K562 (cell line): ENCODE measurements at regions not wholly inside any gene's neighbourhood (a gene's known extent, or its start where the extent isn't known, plus 50 kb on each side); places are given as distances from the start of the nearest gene placed in this dataset.

Experiments
- ATF1 ChIP-seq, 2 experiments: fragments of 450-650 bp in 1 of 2; IDR thresholded peaks; 2 replicates each; pipeline ENCODE4 v1.6.1; 2016; ENCODE audit warnings: missing compliant biosample characterization in 1 of 2, missing genetic modification characterization in 1 of 2
- ATF7 ChIP-seq: fragments of 450-650 bp; IDR thresholded peaks from 2 replicates; pipeline ENCODE4 v1.7.1; 2014; ENCODE audit warnings: mild to moderate bottlenecking, moderate library complexity
- BRD9 ChIP-seq: fragments of 450-650 bp; IDR thresholded peaks from 2 replicates; pipeline ENCODE4 v1.6.1; 2018; ENCODE audit warnings: low read depth; ENCODE audit not compliant: partially characterized antibody
- CHCHD3 ChIP-seq: fragments of 250-450 bp; sonication (Bioruptor Pico); IDR thresholded peaks from 2 replicates; pipeline ENCODE4 v2.1.2; 2022; ENCODE audit warnings: mild to moderate bottlenecking
- GATAD2B ChIP-seq: fragments of 450-650 bp; IDR thresholded peaks from 2 replicates; pipeline ENCODE4 v1.6.1; 2017; ENCODE audit warnings: mild to moderate bottlenecking, borderline replicate concordance
- HDAC1 ChIP-seq, 2 experiments: fragments of 450-650 bp; IDR thresholded peaks; 2 replicates each; pipeline ENCODE4 v1.6.1; 2016 to 2017; ENCODE audit warnings: inconsistent platforms in 1 of 2, mild to moderate bottlenecking in 1 of 2, moderate library complexity in 1 of 2
- HMG20A ChIP-seq: fragments of 450-650 bp; formaldehyde crosslinking; conservative IDR thresholded peaks from 2 replicates; pipeline ENCODE4 v1.4.0; 2020; ENCODE audit warnings: mild to moderate bottlenecking, mixed read lengths
- LARP7 ChIP-seq: fragments of 450-650 bp; IDR thresholded peaks from 2 replicates; pipeline ENCODE4 v1.6.1; 2016
- MTA1 ChIP-seq: fragments of 450-650 bp; IDR thresholded peaks from 2 replicates; pipeline ENCODE4 v1.6.1; 2017; ENCODE audit warnings: borderline replicate concordance
- RFX5 ChIP-seq: IDR thresholded peaks from 2 replicates; pipeline ENCODE4 v1.6.1; 2011; ENCODE audit warnings: low read depth, mild to moderate bottlenecking, improper control_type of control experiment, low read length
- SNIP1 ChIP-seq: fragments of 450-650 bp; IDR thresholded peaks from 2 replicates; pipeline ENCODE4 v1.7.1; 2017; ENCODE audit warnings: low read depth, mild to moderate bottlenecking
- TEAD4 ChIP-seq, 2 experiments: sonication (generic) in 1 of 2; formaldehyde crosslinking in 1 of 2; IDR thresholded peaks; 2 replicates each; pipeline versions ENCODE4 v1.6.1 to v1.8.0; 2012 to 2022; ENCODE audit warnings: borderline replicate concordance in 1 of 2, inconsistent platforms in 1 of 2, low read length in 1 of 2, mild to moderate bottlenecking in 1 of 2, missing genetic modification reagents in 1 of 2
- THRAP3 ChIP-seq: fragments of 450-650 bp; IDR thresholded peaks from 2 replicates; pipeline ENCODE4 v1.6.1; 2016; ENCODE audit warnings: mild to moderate bottlenecking, inconsistent platforms, borderline replicate concordance
- TRIM28 ChIP-seq: fragments of 450-650 bp; IDR thresholded peaks from 2 replicates; pipeline ENCODE4 v1.6.1; 2017
- TSC22D4 ChIP-seq: fragments of 450-650 bp; IDR thresholded peaks from 2 replicates; pipeline ENCODE4 v1.6.1; 2016; ENCODE audit warnings: missing genetic modification characterization, missing biosample characterization, control low read depth
- ZBTB17 ChIP-seq: fragments of 450-650 bp; formaldehyde crosslinking; IDR thresholded peaks from 2 replicates; pipeline ENCODE4 v1.4.0; 2020; ENCODE audit warnings: mild to moderate bottlenecking
- ZNF431 ChIP-seq: sonication (generic); formaldehyde crosslinking; IDR thresholded peaks from 2 replicates; pipeline ENCODE4 v1.8.0; 2022; ENCODE audit warnings: mild to moderate bottlenecking, missing genetic modification reagents
- ZNF444 ChIP-seq: fragments of 250-450 bp; sonication (Bioruptor Pico); IDR thresholded peaks from 2 replicates; pipeline ENCODE4 v1.4.0; 2020; ENCODE audit warnings: mild to moderate bottlenecking, moderate library complexity
- ZNF561 ChIP-seq: fragments of 450-650 bp; formaldehyde crosslinking; conservative IDR thresholded peaks from 2 replicates; pipeline ENCODE4 v1.4.0; 2020; ENCODE audit warnings: mild to moderate bottlenecking, moderate library complexity
- TF ChIP-seq, protein P1 (sequence below): fragments of 450-650 bp; IDR thresholded peaks from 2 replicates; pipeline ENCODE4 v1.6.1; 2018; ENCODE audit warnings: mild to moderate bottlenecking, low read depth; ENCODE audit not compliant: partially characterized antibody
- TF ChIP-seq, protein P2 (sequence below), 2 experiments: fragments of 450-650 bp; formaldehyde crosslinking in 1 of 2; IDR thresholded peaks; 2 replicates each; pipeline versions ENCODE4 v1.4.0 to v1.6.1; 2014 to 2020; ENCODE audit warnings: mild to moderate bottlenecking in 2 of 2, borderline replicate concordance in 1 of 2, low read depth in 1 of 2

DNA sequence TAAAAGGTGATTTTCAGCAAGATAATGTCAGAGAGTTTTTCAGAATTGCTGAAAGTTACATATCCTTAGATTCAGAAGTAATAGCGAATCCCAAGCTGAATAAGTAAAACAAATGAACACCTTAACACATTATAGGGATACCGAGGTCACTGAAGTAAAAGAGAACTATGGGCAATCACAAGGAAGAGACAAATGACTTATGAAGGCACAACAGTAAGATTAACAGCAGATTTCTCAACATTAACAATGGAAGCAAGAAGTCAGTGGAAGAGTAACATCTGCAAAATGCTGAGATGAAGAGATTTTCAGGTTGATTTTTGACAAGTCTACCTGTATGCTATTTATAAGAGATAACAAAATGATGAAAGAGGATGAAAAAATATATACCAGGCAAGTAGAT, 86.1 kb upstream of the EZR start (continued):
- TF ChIP-seq ZNF444 (CRISPR knock-in tag) = no peak
- no peak for TF ChIP-seq TSC22D4 (tag)
- TF ChIP-seq TEAD4 (IDR thresholded peaks at IDR 0.05; ENCODE audit: low read length) = peak; percentile 42; the same call in 1 of the 2 replicates
- TF ChIP-seq TEAD4 (CRISPR knock-in tag; IDR thresholded peaks at IDR 0.05; ENCODE audit: borderline replicate concordance) = no peak
- 0 out of 2 replicates have a peak, but pooled peaks have one; percentile 54 for TF ChIP-seq GATAD2B
- TF ChIP-seq MTA1 = 0 out of 2 replicates have a peak, but pooled peaks have one; percentile 23
- TF ChIP-seq, protein P1, sequence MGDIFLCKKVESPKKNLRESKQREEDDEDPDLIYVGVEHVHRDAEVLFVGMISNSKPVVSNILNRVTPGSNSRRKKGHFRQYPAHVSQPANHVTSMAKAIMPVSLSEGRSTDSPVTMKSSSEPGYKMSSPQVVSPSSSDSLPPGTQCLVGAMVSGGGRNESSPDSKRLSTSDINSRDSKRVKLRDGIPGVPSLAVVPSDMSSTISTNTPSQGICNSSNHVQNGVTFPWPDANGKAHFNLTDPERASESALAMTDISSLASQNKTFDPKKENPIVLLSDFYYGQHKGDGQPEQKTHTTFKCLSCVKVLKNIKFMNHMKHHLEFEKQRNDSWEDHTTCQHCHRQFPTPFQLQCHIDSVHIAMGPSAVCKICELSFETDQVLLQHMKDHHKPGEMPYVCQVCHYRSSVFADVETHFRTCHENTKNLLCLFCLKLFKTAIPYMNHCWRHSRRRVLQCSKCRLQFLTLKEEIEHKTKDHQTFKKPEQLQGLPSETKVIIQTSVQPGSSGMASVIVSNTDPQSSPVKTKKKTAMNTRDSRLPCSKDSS = peak; percentile 94
- no peak for TF ChIP-seq BRD9
- TF ChIP-seq ZBTB17 (CRISPR knock-in tag) = no peak
- no peak for TF ChIP-seq LARP7
- TF ChIP-seq HMG20A = no peak
- no peak for TF ChIP-seq SNIP1
- no peak for TF ChIP-seq ZNF431 (CRISPR knock-in tag)
- peak in 1 of 2 experiments; percentile 85; a peak in 1 of 4 replicates for TF ChIP-seq HDAC1 (IDR thresholded peaks at IDR 0.05)
- TF ChIP-seq TRIM28 = peak; percentile 100
- TF ChIP-seq ZNF561 (CRISPR knock-in tag) = no peak
- TF ChIP-seq CHCHD3 (CRISPR knock-in tag) = no peak
- TF ChIP-seq ATF1 (CRISPR knock-in tag; IDR thresholded peaks at IDR 0.05) = no peak
- no peak for TF ChIP-seq ATF1 (tag; IDR thresholded peaks at IDR 0.05)
- TF ChIP-seq RFX5 = no peak
- peak; percentile 41; the same call in 1 of the 2 replicates for TF ChIP-seq ATF7
- TF ChIP-seq THRAP3 = 0 out of 2 replicates have a peak, but pooled peaks have one; percentile 19
- TF ChIP-seq, protein P2, sequence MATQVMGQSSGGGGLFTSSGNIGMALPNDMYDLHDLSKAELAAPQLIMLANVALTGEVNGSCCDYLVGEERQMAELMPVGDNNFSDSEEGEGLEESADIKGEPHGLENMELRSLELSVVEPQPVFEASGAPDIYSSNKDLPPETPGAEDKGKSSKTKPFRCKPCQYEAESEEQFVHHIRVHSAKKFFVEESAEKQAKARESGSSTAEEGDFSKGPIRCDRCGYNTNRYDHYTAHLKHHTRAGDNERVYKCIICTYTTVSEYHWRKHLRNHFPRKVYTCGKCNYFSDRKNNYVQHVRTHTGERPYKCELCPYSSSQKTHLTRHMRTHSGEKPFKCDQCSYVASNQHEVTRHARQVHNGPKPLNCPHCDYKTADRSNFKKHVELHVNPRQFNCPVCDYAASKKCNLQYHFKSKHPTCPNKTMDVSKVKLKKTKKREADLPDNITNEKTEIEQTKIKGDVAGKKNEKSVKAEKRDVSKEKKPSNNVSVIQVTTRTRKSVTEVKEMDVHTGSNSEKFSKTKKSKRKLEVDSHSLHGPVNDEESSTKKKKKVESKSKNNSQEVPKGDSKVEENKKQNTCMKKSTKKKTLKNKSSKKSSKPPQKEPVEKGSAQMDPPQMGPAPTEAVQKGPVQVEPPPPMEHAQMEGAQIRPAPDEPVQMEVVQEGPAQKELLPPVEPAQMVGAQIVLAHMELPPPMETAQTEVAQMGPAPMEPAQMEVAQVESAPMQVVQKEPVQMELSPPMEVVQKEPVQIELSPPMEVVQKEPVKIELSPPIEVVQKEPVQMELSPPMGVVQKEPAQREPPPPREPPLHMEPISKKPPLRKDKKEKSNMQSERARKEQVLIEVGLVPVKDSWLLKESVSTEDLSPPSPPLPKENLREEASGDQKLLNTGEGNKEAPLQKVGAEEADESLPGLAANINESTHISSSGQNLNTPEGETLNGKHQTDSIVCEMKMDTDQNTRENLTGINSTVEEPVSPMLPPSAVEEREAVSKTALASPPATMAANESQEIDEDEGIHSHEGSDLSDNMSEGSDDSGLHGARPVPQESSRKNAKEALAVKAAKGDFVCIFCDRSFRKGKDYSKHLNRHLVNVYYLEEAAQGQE (IDR thresholded peaks at IDR 0.05; ENCODE audit: borderline replicate concordance) = peak; percentile 45; the same call in 1 of the 2 replicates
- TF ChIP-seq, protein P2 (CRISPR knock-in tag; IDR thresholded peaks at IDR 0.05; ENCODE audit: low read depth) = no peak
